Natural killer cell (primary cell): ENCODE measurements at regions not wholly inside any gene's neighbourhood (a gene's known extent, or its start where the extent isn't known, plus 50 kb on each side); places are given as distances from the start of the nearest gene placed in this dataset.

Experiments used
- ATAC-seq, 3 donors: fragments of 150-1000 bp in 2 of 3; fragments of 200-7000 bp in 1 of 3; cut with Tn5 transposase; 1 replicate in 1 of 3; 2 replicates in 2 of 3; pipeline ENCODE4 v1.10.0; 2021; ENCODE audit warnings: mild to moderate bottlenecking in 2 of 3, moderate library complexity in 2 of 3
- DNase-seq, 2 donors: peaks; one replicate each; pipeline versions ENCODE4 v3.0.0 to v3.0.0-alpha.2; 2013 to 2021; ENCODE audit warnings: mixed read lengths in 1 of 2
- H3K27ac ChIP-seq: one replicate; pipeline ENCODE4 v1.5.1; 2013; ENCODE audit warnings: mild to moderate bottlenecking, low read length
- H3K27me3 ChIP-seq: one replicate; pipeline ENCODE4 v1.6.1; 2013; ENCODE audit warnings: low read length; ENCODE audit not compliant: control insufficient read depth, insufficient read depth
- H3K36me3 ChIP-seq: one replicate; pipeline ENCODE4 v1.6.1; 2013; ENCODE audit warnings: low read length; ENCODE audit not compliant: control insufficient read depth, insufficient read depth
- H3K4me1 ChIP-seq: one replicate; pipeline ENCODE4 v1.6.1; 2013; ENCODE audit warnings: low read length; ENCODE audit not compliant: control insufficient read depth, insufficient read depth
- H3K4me3 ChIP-seq: one replicate; pipeline ENCODE4 v1.5.1; 2013; ENCODE audit warnings: low read length
- H3K9me3 ChIP-seq: one replicate; pipeline ENCODE4 v1.6.1; 2013; ENCODE audit warnings: low read length; ENCODE audit not compliant: control insufficient read depth, insufficient read depth
- H3K27ac Mint-ChIP-seq, 2 donors: one replicate each; pipeline ENCODE4 v1.8.0; 2022; ENCODE audit warnings: mild to moderate bottlenecking in 2 of 2, mixed read lengths in 2 of 2, moderate library complexity in 1 of 2
- H3K27me3 Mint-ChIP-seq, 2 donors: one replicate each; pipeline ENCODE4 v1.8.0; 2022; ENCODE audit warnings: low read depth in 2 of 2, mixed read lengths in 2 of 2
- H3K36me3 Mint-ChIP-seq: one replicate; pipeline ENCODE4 v1.8.0; 2022; ENCODE audit warnings: mixed read lengths
- H3K4me1 Mint-ChIP-seq, 2 donors: one replicate each; pipeline ENCODE4 v1.8.0; 2022; ENCODE audit warnings: mixed read lengths in 2 of 2
- H3K4me3 Mint-ChIP-seq: one replicate; pipeline ENCODE4 v1.8.0; 2022; ENCODE audit warnings: mild to moderate bottlenecking, moderate library complexity, mixed read lengths
- H3K9me3 Mint-ChIP-seq, 2 donors: one replicate each; pipeline ENCODE4 v1.8.0; 2022; ENCODE audit warnings: mixed read lengths in 2 of 2
- WGBS: methylation state at CpG from one replicate; pipeline ENCODE4 v1.1.7; 2013; ENCODE audit warnings: missing lambda C conversion rate; ENCODE audit not compliant: insufficient coverage; 5-methylcytosine and 5-hydroxymethylcytosine counted together
- intact Hi-C: fragments of 100-400 bp; cut with micrococcal nuclease; formaldehyde crosslinking; loops from one replicate; pipeline ENCODE4 v1.14.2; 2022
- TF ChIP-seq, protein P1 (sequence below): fragments of 200-600 bp; IDR thresholded peaks from one replicate; pipeline ENCODE4 v1.8.0; 2022; ENCODE audit warnings: antibody characterized with exemption

DNA sequence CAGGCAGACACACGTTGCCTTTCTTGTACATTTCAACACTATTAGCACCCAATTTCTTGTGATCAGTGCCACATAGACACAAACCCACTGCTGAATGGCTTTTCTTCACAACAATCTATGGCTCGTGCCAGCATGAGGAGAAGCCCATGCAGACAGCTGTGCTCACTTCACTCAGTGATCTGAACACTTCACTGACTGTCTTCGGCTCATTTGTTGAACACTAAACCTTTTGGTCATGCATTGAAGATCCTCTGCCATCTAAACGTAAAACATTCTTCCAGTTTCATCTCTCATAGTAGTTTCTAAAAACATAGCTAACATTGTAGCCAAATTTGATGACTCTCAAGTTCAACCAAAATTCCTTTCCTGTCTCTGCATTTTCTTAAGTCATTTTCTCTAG, 331.0 kb upstream of the ZP4 start:
- H3K9me3 Mint-ChIP-seq, result peaks cover 9 to 10% of the 10 kb centered on the region in 2 donors
- H3K36me3 Mint-ChIP-seq, result no peaks in the 10 kb centered on the region
- intact Hi-C loops, result no loop called here
- H3K4me3 ChIP-seq, result no peak overlapping the region
- ATAC-seq (no peak), DNase-seq (no peak)
- H3K27me3 Mint-ChIP-seq, result no peaks in the 10 kb centered on the region
- no peak overlapping the region for H3K4me3 Mint-ChIP-seq
- H3K4me1 ChIP-seq, result no peaks in the 10 kb centered on the region
- H3K27ac Mint-ChIP-seq, result no peak overlapping the region
- TF ChIP-seq, protein P1, sequence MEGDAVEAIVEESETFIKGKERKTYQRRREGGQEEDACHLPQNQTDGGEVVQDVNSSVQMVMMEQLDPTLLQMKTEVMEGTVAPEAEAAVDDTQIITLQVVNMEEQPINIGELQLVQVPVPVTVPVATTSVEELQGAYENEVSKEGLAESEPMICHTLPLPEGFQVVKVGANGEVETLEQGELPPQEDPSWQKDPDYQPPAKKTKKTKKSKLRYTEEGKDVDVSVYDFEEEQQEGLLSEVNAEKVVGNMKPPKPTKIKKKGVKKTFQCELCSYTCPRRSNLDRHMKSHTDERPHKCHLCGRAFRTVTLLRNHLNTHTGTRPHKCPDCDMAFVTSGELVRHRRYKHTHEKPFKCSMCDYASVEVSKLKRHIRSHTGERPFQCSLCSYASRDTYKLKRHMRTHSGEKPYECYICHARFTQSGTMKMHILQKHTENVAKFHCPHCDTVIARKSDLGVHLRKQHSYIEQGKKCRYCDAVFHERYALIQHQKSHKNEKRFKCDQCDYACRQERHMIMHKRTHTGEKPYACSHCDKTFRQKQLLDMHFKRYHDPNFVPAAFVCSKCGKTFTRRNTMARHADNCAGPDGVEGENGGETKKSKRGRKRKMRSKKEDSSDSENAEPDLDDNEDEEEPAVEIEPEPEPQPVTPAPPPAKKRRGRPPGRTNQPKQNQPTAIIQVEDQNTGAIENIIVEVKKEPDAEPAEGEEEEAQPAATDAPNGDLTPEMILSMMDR, result no peak
- no peaks in the 10 kb centered on the region for H3K9me3 ChIP-seq
- no peaks in the 10 kb centered on the region for H3K27me3 ChIP-seq
- H3K4me1 Mint-ChIP-seq, result no peaks in the 10 kb centered on the region
- WGBS, result 84% methylated on average over 4 of the region's 4 CpGs
- no peak overlapping the region for H3K27ac ChIP-seq
- H3K36me3 ChIP-seq, result no peaks in the 10 kb centered on the region

DNA sequence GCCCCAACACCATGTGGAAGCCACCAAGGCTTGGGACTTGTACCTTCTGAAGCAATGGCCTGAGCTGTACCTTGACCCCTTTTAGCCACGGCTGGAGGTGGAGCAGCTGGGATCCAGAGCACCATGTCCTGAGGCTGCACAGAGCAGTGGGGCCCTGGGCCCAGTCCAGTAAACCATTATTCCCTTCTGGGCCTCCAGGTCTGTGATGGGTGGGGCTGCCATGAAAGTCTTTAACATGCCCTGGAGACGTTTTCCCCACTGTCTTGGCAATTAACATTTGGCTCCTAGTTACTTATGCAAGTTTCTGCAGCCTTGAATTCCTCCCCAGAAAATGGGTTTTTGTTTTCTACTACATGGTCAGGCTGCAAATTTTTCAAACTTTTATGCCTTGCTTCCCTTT, 323.7 kb upstream of the ZP4 start:
- Histone ChIP-seq H3K27me3 (no peaks in the 10 kb centered on the region), H3K4me3 (no peak overlapping the region), H3K9me3 (no peaks in the 10 kb centered on the region), H3K27ac (no peak overlapping the region), H3K36me3 (no peaks in the 10 kb centered on the region), H3K4me1 (no peaks in the 10 kb centered on the region)
- Mint-ChIP-seq H3K4me3 (no peak overlapping the region), H3K27ac (no peak overlapping the region), H3K36me3 (no peaks in the 10 kb centered on the region), H3K9me3 (peaks cover 10% of the 10 kb centered on the region in 2 donors), H3K4me1 (no peaks in the 10 kb centered on the region), H3K27me3 (no peaks in the 10 kb centered on the region)
- TF ChIP-seq, protein P1, result no peak
- no peak for DNase-seq
- intact Hi-C loops, result no loop called here
- no peak for ATAC-seq
- 51% methylated on average over 2 of the region's 2 CpGs for WGBS

DNA sequence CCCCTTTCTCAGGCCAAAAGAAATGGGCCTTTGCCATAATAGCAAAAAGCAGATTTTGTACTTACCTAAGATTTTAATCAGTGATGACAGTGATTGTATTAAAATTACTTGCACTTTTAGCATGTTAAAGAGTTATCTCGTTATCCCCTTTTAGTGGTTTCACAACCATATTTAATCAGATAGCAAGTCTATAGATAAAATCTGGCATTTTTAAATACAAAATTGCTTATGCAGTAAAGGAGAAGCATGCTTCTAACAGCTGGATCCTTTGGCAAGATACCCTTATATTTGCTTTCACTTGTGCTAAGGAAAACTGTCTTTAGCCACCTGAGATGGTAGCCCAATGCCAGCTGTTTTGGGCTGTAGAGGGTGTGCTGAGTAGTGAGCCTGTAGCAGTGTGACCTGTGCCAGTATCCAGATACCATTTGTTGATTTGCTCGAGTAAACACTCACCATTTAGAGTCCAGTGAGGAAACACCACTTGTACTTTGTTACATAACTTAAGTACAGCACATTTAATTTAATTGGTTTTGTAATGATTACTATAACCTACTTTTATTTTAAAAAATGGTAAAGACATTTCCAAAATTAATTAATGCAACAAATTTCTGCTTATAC, 314.4 kb upstream of the ZP4 start:
- Histone ChIP-seq H3K4me3 (no peak overlapping the region), H3K27ac (no peak overlapping the region), H3K36me3 (no peaks in the 10 kb centered on the region), H3K27me3 (no peaks in the 10 kb centered on the region), H3K4me1 (no peaks in the 10 kb centered on the region), H3K9me3 (peaks cover 2% of the 10 kb centered on the region)
- intact Hi-C loops, result no loop called here
- Mint-ChIP-seq H3K9me3 (peaks cover 5 to 8% of the 10 kb centered on the region in 2 donors), H3K36me3 (no peaks in the 10 kb centered on the region), H3K4me1 (no peaks in the 10 kb centered on the region), H3K27me3 (no peaks in the 10 kb centered on the region), H3K27ac (no peak overlapping the region), H3K4me3 (no peak overlapping the region)
- no peak for ATAC-seq
- TF ChIP-seq, protein P1, result no peak
- WGBS, result 60% methylated on average over 1 of the region's 2 CpGs
- no peak for DNase-seq

DNA sequence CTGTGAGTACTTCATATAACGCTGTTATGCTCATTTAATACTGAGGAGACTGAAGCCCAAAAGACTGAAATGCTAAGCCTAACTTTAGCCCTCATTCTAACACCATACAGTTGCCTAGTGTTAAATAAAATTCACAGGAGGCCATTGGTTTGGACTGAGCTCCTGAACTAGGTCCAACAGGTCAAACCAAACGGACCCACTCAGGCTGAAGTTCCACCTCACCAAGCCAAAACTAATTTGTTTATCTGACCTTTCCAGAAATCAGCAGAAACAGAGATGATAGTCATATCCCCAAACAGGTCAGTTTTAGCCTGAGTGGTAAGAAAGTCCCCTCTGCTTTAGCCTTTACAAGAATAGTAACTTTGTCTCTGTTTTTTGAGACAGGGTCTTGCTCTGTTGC, 311.3 kb upstream of the ZP4 start:
- no peak overlapping the region for H3K4me3 ChIP-seq
- no peaks in the 10 kb centered on the region for H3K4me1 ChIP-seq
- H3K27ac ChIP-seq, result no peak overlapping the region
- no peak for DNase-seq
- no peaks in the 10 kb centered on the region for H3K36me3 Mint-ChIP-seq
- TF ChIP-seq, protein P1, result no peak
- intact Hi-C loops, result no loop called here
- H3K4me1 Mint-ChIP-seq, result no peaks in the 10 kb centered on the region
- WGBS, result 81% methylated on average over 2 of the region's 2 CpGs
- H3K9me3 ChIP-seq, result peaks cover 2% of the 10 kb centered on the region
- H3K9me3 Mint-ChIP-seq, result peaks cover 3 to 9% of the 10 kb centered on the region in 2 donors
- H3K27me3 Mint-ChIP-seq, result no peaks in the 10 kb centered on the region
- ATAC-seq, result no peak
- H3K36me3 ChIP-seq, result no peaks in the 10 kb centered on the region
- H3K27ac Mint-ChIP-seq, result no peak overlapping the region
- H3K27me3 ChIP-seq, result no peaks in the 10 kb centered on the region
- H3K4me3 Mint-ChIP-seq, result no peak overlapping the region
